CD14-positive monocyte (primary cell): ENCODE measurements at regions not wholly inside any gene's neighbourhood (a gene's known extent, or its start where the extent isn't known, plus 50 kb on each side); places are given as distances from the start of the nearest gene placed in this dataset.

Source experiments
- DNase-seq, 3 donors: peaks; one replicate each; pipeline ENCODE4 v3.0.0-alpha.2; 2011 to 2022
- H2AFZ ChIP-seq: 2 replicates; pipeline ENCODE4 v1.6.0; 2012; ENCODE audit warnings: mild to moderate bottlenecking, low read depth, low read length, inconsistent platforms; ENCODE audit not compliant: insufficient read depth, poor library complexity, severe bottlenecking
- H3K27ac ChIP-seq, 2 donors: 1 replicate in 1 of 2; 2 replicates in 1 of 2; pipeline ENCODE4 v1.5.1; 2012 to 2013; ENCODE audit warnings: low read length in 2 of 2, control low read depth in 1 of 2, inconsistent platforms in 1 of 2, low read depth in 1 of 2, mild to moderate bottlenecking in 1 of 2
- H3K27me3 ChIP-seq, 2 donors: one replicate each; pipeline versions ENCODE4 v1.6.0 to v1.6.1; 2011 to 2013; ENCODE audit warnings: low read length in 2 of 2; ENCODE audit not compliant: control insufficient read depth in 2 of 2, insufficient read depth in 2 of 2
- H3K36me3 ChIP-seq, 2 donors: replicated peaks in 1 of 2; 1 replicate in 1 of 2; 2 replicates in 1 of 2; pipeline versions ENCODE4 v1.5.1 to v1.6.1; 2012 to 2013; ENCODE audit warnings: low read length in 2 of 2, control low read depth in 1 of 2, inconsistent platforms in 1 of 2, mild to moderate bottlenecking in 1 of 2; ENCODE audit not compliant: insufficient read depth in 2 of 2, control insufficient read depth in 1 of 2
- H3K4me1 ChIP-seq, 2 donors: 1 replicate in 1 of 2; 2 replicates in 1 of 2; pipeline versions ENCODE4 v1.5.1 to v1.6.1; 2012 to 2013; ENCODE audit warnings: low read length in 2 of 2, control low read depth in 1 of 2, inconsistent platforms in 1 of 2, mild to moderate bottlenecking in 1 of 2, moderate library complexity in 1 of 2; ENCODE audit not compliant: insufficient read depth in 2 of 2, control insufficient read depth in 1 of 2
- H3K4me2 ChIP-seq: replicated peaks from 2 replicates; pipeline ENCODE3; 2012; ENCODE audit warnings: low read length, moderate library complexity, mild to moderate bottlenecking; ENCODE audit not compliant: poor library complexity, severe bottlenecking; ENCODE audit errors: extremely low read depth
- H3K4me3 ChIP-seq, 3 experiments: fragments of 200-600 bp in 1 of 3; sonication (generic) in 1 of 3; replicated peaks in 1 of 3; 1 replicate in 2 of 3; 2 replicates in 1 of 3; pipeline ENCODE4 v1.5.1; 2011 to 2013; ENCODE audit warnings: low read length in 3 of 3, mild to moderate bottlenecking in 3 of 3, control low read depth in 2 of 3, low read depth in 2 of 3, inconsistent platforms in 1 of 3, moderate library complexity in 1 of 3
- H3K79me2 ChIP-seq: 2 replicates; pipeline ENCODE4 v1.6.0; 2012; ENCODE audit warnings: mild to moderate bottlenecking, control low read depth, inconsistent platforms, low read length, moderate library complexity; ENCODE audit not compliant: insufficient read depth
- H3K9ac ChIP-seq: 2 replicates; pipeline ENCODE4 v1.6.0; 2017; ENCODE audit warnings: low read length, mild to moderate bottlenecking; ENCODE audit not compliant: insufficient read depth, poor library complexity, severe bottlenecking
- H3K9me3 ChIP-seq, 2 donors: replicated peaks in 1 of 2; 1 replicate in 1 of 2; 2 replicates in 1 of 2; pipeline versions ENCODE4 v1.5.1 to v1.6.1; 2012 to 2013; ENCODE audit warnings: low read length in 2 of 2, control low read depth in 1 of 2; ENCODE audit not compliant: control insufficient read depth in 1 of 2, insufficient read depth in 1 of 2
- H4K20me1 ChIP-seq: 2 replicates; pipeline ENCODE4 v1.6.0; 2012; ENCODE audit warnings: mild to moderate bottlenecking, low read length, control low read depth, moderate library complexity; ENCODE audit not compliant: insufficient read depth
- H3K27ac Mint-ChIP-seq, 7 donors: one replicate each; pipeline ENCODE4 v1.8.0; 2020; ENCODE audit warnings: mild to moderate bottlenecking in 7 of 7, mixed read lengths in 7 of 7, moderate library complexity in 6 of 7, inconsistent platforms in 2 of 7
- H3K27me3 Mint-ChIP-seq, 3 donors: one replicate each; pipeline ENCODE4 v1.8.0; 2021 to 2022; ENCODE audit warnings: low read depth in 3 of 3, mild to moderate bottlenecking in 3 of 3, mixed read lengths in 3 of 3, moderate library complexity in 3 of 3, inconsistent platforms in 1 of 3
- H3K36me3 Mint-ChIP-seq, 2 donors: one replicate each; pipeline ENCODE4 v1.8.0; 2020; ENCODE audit warnings: mixed read lengths in 2 of 2, inconsistent platforms in 1 of 2, mild to moderate bottlenecking in 1 of 2
- H3K4me1 Mint-ChIP-seq: one replicate; pipeline ENCODE4 v1.8.0; 2020; ENCODE audit warnings: mild to moderate bottlenecking, mixed read lengths
- H3K4me3 Mint-ChIP-seq, 2 donors: one replicate each; pipeline ENCODE4 v1.8.0; 2020; ENCODE audit warnings: mild to moderate bottlenecking in 2 of 2, mixed read lengths in 2 of 2, moderate library complexity in 1 of 2
- H3K9me3 Mint-ChIP-seq, 7 donors: one replicate each; pipeline ENCODE4 v1.8.0; 2020 to 2022; ENCODE audit warnings: mixed read lengths in 7 of 7, mild to moderate bottlenecking in 6 of 7, moderate library complexity in 6 of 7, inconsistent platforms in 2 of 7
- CTCF ChIP-seq: fragments of 200-600 bp; IDR thresholded peaks from one replicate; pipeline ENCODE4 v1.8.0; 2022; ENCODE audit warnings: antibody characterized with exemption, mild to moderate bottlenecking
- WGBS: methylation state at CpG from one replicate; pipeline ENCODE4 v1.1.5; 2013; ENCODE audit warnings: missing lambda C conversion rate; ENCODE audit not compliant: insufficient coverage; 5-methylcytosine and 5-hydroxymethylcytosine counted together
- intact Hi-C, 2 donors: fragments of 100-400 bp; cut with micrococcal nuclease; formaldehyde crosslinking; loops; one replicate each; pipeline versions ENCODE4 v1.15.0 to v1.15.1; 2023

- no peaks in the 10 kb centered on the region for H3K9me3 ChIP-seq
- no peak overlapping the region for H3K4me3 Mint-ChIP-seq
- H3K36me3 ChIP-seq: no peaks in the 10 kb centered on the region
- no peak overlapping the region for H3K4me3 ChIP-seq
- no peak for TF ChIP-seq CTCF
- no peak overlapping the region for H3K4me2 ChIP-seq
- H3K79me2 ChIP-seq: no peaks in the 10 kb centered on the region
- peaks cover 0 to 2% (median 0%) of the 10 kb centered on the region in 3 donors for H3K27me3 Mint-ChIP-seq
- H2AFZ ChIP-seq: no peak overlapping the region
- H3K4me1 ChIP-seq: no peaks in the 10 kb centered on the region
- H3K9me3 Mint-ChIP-seq: peaks cover 0 to 3% (median 0%) of the 10 kb centered on the region in 7 donors
- no CpG with 5 or more reads among the region's 3 CpGs for WGBS
- no peaks in the 10 kb centered on the region for H4K20me1 ChIP-seq
- no peak overlapping the region for H3K27ac ChIP-seq
- DNase-seq: no peak
- intact Hi-C loops: no loop called here
- H3K9ac ChIP-seq: no peak overlapping the region
- H3K4me1 Mint-ChIP-seq: no peaks in the 10 kb centered on the region
- H3K36me3 Mint-ChIP-seq: no peaks in the 10 kb centered on the region
- no peak overlapping the region for H3K27ac Mint-ChIP-seq
- H3K27me3 ChIP-seq: no peaks in the 10 kb centered on the region
These were observed 137.4 kb upstream of the KRR1 start for GRCh38 chr12:75648856-75649255.

GRCh38 chr12:75646329-75647210 lies 135.2 kb upstream of the KRR1 start:
- intact Hi-C loops: no loop called here
- H3K9ac ChIP-seq: no peak overlapping the region
- no peak overlapping the region for H3K27ac ChIP-seq
- H3K9me3 Mint-ChIP-seq: peaks cover 0 to 3% (median 0%) of the 10 kb centered on the region in 7 donors
- H4K20me1 ChIP-seq: no peaks in the 10 kb centered on the region
- DNase-seq: no peak
- H3K9me3 ChIP-seq: no peaks in the 10 kb centered on the region
- H3K4me2 ChIP-seq: no peak overlapping the region
- no peak overlapping the region for H3K4me3 Mint-ChIP-seq
- H3K27me3 ChIP-seq: no peaks in the 10 kb centered on the region
- no peaks in the 10 kb centered on the region for H3K36me3 ChIP-seq
- H2AFZ ChIP-seq: no peak overlapping the region
- H3K27ac Mint-ChIP-seq: no peak overlapping the region
- H3K36me3 Mint-ChIP-seq: no peaks in the 10 kb centered on the region
- no peak overlapping the region for H3K4me3 ChIP-seq
- no peaks in the 10 kb centered on the region for H3K4me1 ChIP-seq
- no peak for TF ChIP-seq CTCF
- H3K27me3 Mint-ChIP-seq: peaks cover 0 to 2% (median 0%) of the 10 kb centered on the region in 3 donors
- H3K79me2 ChIP-seq: no peaks in the 10 kb centered on the region
- H3K4me1 Mint-ChIP-seq: no peaks in the 10 kb centered on the region
- WGBS: no CpG with 5 or more reads among the region's 4 CpGs
